Uterus (tissue), 2 donors: ENCODE measurements at regions not wholly inside any gene's neighbourhood (a gene's known extent, or its start where the extent isn't known, plus 50 kb on each side); places are given as distances from the start of the nearest gene placed in this dataset.
"Not testable (repeated sequence)": the region's sequence is repeated elsewhere in the genome, so short reads cannot be mapped to it uniquely, and the experiment has no call there.

ENCODE experiments used
- CTCF ChIP-seq, 4 experiments: fragments of 200-600 bp in 2 of 4; fragments of 450-650 bp in 2 of 4; sonication (generic) in 2 of 4; IDR thresholded peaks; one replicate each; pipeline ENCODE4 v1.5.1; 2016 to 2019; ENCODE audit warnings: antibody characterized with exemption in 4 of 4, mild to moderate bottlenecking in 2 of 4, moderate library complexity in 1 of 4
- POLR2A ChIP-seq, 2 donors: fragments of 450-650 bp; IDR thresholded peaks; one replicate each; pipeline ENCODE4 v1.6.1; 2016; ENCODE audit warnings: antibody characterized with exemption in 2 of 2, mild to moderate bottlenecking in 1 of 2, moderate library complexity in 1 of 2

- not testable (repeated sequence) for TF ChIP-seq CTCF, POLR2A (IDR thresholded peaks at IDR 0.05)
Measured at GRCh38 chr9:61817127-61817705, 627.4 kb downstream of the SPATA31A7 start.
